Mucosa of rectum (tissue), 2 donors: ENCODE measurements at regions not wholly inside any gene's neighbourhood (a gene's known extent, or its start where the extent isn't known, plus 50 kb on each side); places are given as distances from the start of the nearest gene placed in this dataset.
"Not testable (repeated sequence)": the region's sequence is repeated elsewhere in the genome, so short reads cannot be mapped to it uniquely, and the experiment has no call there.

Experiments used
- H3K27ac ChIP-seq, 2 donors: one replicate each; pipeline ENCODE4 v1.7.0; 2013; ENCODE audit warnings: inconsistent platforms in 2 of 2, low read depth in 2 of 2, low read length in 2 of 2
- H3K27me3 ChIP-seq, 2 donors: one replicate each; pipeline ENCODE4 v1.7.0; 2013; ENCODE audit warnings: low read length in 2 of 2; ENCODE audit not compliant: control insufficient read depth in 2 of 2, insufficient read depth in 2 of 2
- H3K36me3 ChIP-seq, 2 donors: one replicate each; pipeline ENCODE4 v1.7.0; 2013; ENCODE audit warnings: low read length in 2 of 2; ENCODE audit not compliant: control insufficient read depth in 2 of 2, insufficient read depth in 2 of 2
- H3K4me1 ChIP-seq, 2 donors: one replicate each; pipeline ENCODE4 v1.7.0; 2013; ENCODE audit warnings: low read length in 2 of 2, mild to moderate bottlenecking in 1 of 2; ENCODE audit not compliant: control insufficient read depth in 2 of 2, insufficient read depth in 2 of 2
- H3K4me3 ChIP-seq, 2 donors: one replicate each; pipeline ENCODE4 v1.7.0; 2013; ENCODE audit warnings: low read length in 2 of 2
- H3K9ac ChIP-seq, 2 donors: one replicate each; pipeline ENCODE4 v1.7.0; 2013; ENCODE audit warnings: low read length in 2 of 2, low read depth in 1 of 2, mild to moderate bottlenecking in 1 of 2
- H3K9me3 ChIP-seq, 2 donors: one replicate each; pipeline ENCODE4 v1.7.0; 2013; ENCODE audit warnings: low read length in 2 of 2; ENCODE audit not compliant: control insufficient read depth in 2 of 2
- donor health status: healthy.
- donor health status: Normal muscosa, but diverticular disease.

DNA sequence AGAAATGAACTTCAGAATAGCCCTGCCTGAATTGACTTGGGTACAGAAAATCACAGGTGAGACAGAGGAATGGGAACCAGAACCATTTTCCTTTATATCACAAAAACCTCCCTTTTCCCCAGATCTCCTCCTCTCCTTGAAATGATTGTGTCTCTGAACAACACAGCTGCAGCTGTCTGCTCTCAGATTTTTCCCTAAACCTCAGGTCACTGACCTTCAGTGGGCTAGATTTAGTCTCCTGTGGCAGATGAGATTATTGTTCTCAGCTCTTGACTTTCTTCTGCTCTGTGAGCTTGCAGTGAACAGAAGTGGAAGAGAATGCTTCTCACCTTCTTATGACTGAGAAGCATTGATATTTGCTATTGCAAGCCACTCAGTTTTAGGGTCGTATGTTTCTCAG lies 92.3 kb upstream of the FAM20A start:
- Histone ChIP-seq H3K4me1 (no peaks in the 10 kb centered on the region), H3K27me3 (no peaks in the 10 kb centered on the region), H3K4me3 (no peak overlapping the region), H3K27ac (no peak overlapping the region), H3K9ac (no peak overlapping the region), H3K36me3 (no peaks in the 10 kb centered on the region), H3K9me3 (no peaks in the 10 kb centered on the region)

DNA sequence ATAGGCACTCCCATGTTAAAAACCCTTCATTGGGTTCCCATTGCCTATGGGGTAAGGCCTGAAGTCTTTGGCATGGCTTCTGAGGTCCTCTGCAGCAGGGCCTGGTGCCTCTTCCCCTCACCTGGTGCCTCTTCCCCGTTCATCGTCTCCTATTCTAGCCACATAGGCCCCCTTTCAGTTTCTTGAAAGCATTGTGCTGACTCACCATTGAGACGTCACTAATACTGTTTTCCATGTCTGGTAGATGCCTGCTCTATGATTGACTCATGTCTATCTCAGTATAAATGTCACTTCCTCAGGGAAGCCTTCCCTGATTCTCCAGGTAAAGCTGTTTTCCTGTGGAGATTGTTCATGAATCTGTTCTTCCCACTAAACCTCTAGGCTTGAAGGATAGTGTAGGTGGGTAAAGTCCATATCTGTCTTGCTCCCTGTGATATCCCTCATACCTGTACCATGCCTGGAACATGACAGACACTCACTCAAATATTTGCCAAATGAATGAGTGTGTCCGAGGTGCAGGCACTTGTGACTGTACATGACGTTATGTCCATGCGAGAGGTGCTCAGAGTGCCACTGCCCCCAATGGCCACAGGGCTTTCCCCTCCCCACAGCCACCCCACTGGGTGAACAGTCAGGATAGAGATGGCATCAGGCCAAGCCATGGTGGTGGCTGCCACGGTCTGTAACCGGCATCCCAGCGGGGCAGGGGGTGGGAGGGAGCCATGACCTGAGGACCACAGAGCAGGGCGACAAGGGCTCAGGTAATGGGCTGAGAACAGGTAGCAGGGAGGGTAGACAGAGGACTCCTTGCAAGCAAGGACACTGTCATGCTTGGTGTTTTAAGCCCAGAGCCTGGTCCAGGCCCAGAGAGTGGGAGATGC lies 85.2 kb upstream of the FAM20A start:
- no peak overlapping the region for H3K27ac ChIP-seq
- no peaks in the 10 kb centered on the region for H3K27me3 ChIP-seq

DNA sequence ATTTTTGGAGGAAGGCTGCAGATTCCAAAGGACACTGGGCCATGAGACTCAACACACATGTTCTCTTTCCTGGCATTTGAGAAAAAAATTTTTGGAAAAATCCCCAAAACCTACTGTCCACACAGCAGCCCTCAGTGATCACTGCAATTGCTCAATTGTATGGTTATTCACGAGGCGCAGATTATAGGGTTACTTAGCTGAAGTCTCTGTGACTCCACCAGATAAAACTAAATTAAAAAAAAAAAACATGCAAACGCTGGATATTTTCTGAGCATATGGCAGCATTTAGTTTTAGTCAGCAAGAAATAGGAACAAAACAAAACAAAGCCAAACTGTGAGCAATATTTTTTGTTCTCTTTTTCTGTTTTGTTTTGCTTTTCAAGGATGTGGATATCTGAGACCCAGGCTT lies 83.8 kb upstream of the FAM20A start:
- Histone ChIP-seq H3K9me3 (no peaks in the 10 kb centered on the region), H3K4me3 (no peak overlapping the region), H3K27me3 (no peaks in the 10 kb centered on the region), H3K4me1 (no peaks in the 10 kb centered on the region), H3K36me3 (no peaks in the 10 kb centered on the region), H3K9ac (no peak overlapping the region), H3K27ac (peak overlapping the region in 1 of 2 donors; percentile 23)

More for the DNA sequence above, 85.2 kb upstream of the FAM20A start:
- Histone ChIP-seq H3K4me1 (no peaks in the 10 kb centered on the region), H3K4me3 (no peak overlapping the region), H3K9ac (no peak overlapping the region), H3K9me3 (no peaks in the 10 kb centered on the region), H3K36me3 (no peaks in the 10 kb centered on the region)

DNA sequence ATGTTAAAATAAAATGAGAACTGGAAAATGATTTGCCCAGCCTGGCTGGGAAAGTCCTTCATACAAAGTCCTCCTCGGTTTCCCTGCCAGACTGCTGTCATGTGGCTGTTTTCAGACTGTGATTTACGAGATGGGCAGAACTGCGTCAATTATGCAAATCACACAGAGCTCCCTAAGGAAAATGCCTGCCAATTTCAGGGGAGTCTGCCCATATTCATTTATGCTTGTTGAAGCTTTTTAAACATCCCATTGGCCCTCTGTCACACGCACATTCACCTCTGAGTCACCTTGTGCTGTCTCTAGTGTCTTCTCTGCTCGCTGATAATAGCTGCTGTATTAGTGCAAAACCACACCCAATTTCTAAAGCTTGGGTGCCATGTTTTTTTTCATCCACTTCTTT lies 81.7 kb upstream of the FAM20A start:
- Histone ChIP-seq H3K36me3 (no peaks in the 10 kb centered on the region), H3K4me1 (no peaks in the 10 kb centered on the region), H3K9ac (no peak overlapping the region), H3K27ac (no peak overlapping the region), H3K4me3 (no peak overlapping the region), H3K27me3 (no peaks in the 10 kb centered on the region), H3K9me3 (no peaks in the 10 kb centered on the region)

DNA sequence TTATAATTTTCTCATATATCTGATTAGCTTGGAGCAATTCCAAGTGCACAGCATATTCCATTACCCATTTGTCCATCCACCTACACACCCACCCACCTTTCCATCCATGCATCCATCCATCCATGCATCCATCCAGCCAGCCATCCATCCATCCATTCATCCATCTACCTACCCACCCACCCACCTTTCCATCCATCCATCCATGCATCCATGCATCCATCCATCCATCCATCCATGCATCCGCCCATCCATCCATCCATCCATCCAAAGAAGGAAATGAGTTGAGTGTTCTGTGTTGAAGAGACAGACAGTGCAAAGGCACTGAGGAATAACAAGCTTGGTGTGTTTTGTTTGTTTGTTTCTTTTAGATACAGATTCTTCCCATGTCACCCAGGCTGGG lies 78.7 kb upstream of the FAM20A start:
- Histone ChIP-seq H3K36me3 (no peaks in the 10 kb centered on the region), H3K27me3 (no peaks in the 10 kb centered on the region), H3K9me3 (no peaks in the 10 kb centered on the region), H3K4me3 (no peak overlapping the region), H3K9ac (no peak overlapping the region), H3K4me1 (no peaks in the 10 kb centered on the region), H3K27ac (no peak overlapping the region)

DNA sequence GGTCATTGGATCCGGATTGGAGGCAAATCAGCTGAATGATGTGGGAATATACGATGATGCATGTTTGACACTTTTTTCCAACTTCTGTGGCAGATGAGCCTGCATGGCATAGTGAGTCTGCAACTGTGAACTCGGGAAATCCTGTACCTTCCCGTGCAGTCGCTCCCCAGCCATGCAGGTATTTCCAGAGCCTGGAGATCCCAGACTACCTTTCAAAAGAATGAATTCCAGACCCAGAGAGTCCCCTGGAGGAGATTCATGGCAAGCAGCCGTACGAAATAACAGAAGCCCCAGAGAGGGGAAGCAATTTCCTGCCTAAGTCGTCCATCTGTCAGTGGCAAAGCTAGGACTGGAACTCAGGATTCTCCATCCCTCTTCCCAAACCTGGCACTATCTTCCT lies 75.7 kb upstream of the FAM20A start:
- Histone ChIP-seq H3K9ac (no peak overlapping the region), H3K4me3 (no peak overlapping the region), H3K4me1 (no peaks in the 10 kb centered on the region), H3K9me3 (no peaks in the 10 kb centered on the region), H3K27me3 (no peaks in the 10 kb centered on the region), H3K27ac (no peak overlapping the region), H3K36me3 (no peaks in the 10 kb centered on the region)

DNA sequence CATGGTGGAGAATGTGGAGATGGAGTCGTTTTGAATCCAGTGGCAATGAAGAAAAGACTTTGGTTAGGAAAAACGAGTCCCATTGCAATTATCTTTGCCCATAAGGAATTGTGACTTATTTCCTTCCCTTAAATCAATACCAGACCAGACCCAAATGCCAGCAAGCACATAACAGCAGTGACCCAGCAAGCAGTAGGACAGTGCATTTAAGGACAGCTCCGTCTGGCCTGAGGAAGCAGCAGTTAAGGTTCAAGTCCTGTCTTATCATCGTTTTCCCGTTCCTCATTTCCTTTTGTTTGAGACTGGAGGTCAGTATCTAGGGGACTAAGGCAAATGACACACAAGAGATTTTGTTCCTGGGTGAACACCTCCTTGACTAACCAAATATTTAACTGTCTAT lies 74.6 kb upstream of the FAM20A start:
- Histone ChIP-seq H3K4me1 (no peaks in the 10 kb centered on the region), H3K9me3 (no peaks in the 10 kb centered on the region), H3K27me3 (no peaks in the 10 kb centered on the region), H3K9ac (no peak overlapping the region), H3K36me3 (no peaks in the 10 kb centered on the region), H3K27ac (no peak overlapping the region), H3K4me3 (no peak overlapping the region)

DNA sequence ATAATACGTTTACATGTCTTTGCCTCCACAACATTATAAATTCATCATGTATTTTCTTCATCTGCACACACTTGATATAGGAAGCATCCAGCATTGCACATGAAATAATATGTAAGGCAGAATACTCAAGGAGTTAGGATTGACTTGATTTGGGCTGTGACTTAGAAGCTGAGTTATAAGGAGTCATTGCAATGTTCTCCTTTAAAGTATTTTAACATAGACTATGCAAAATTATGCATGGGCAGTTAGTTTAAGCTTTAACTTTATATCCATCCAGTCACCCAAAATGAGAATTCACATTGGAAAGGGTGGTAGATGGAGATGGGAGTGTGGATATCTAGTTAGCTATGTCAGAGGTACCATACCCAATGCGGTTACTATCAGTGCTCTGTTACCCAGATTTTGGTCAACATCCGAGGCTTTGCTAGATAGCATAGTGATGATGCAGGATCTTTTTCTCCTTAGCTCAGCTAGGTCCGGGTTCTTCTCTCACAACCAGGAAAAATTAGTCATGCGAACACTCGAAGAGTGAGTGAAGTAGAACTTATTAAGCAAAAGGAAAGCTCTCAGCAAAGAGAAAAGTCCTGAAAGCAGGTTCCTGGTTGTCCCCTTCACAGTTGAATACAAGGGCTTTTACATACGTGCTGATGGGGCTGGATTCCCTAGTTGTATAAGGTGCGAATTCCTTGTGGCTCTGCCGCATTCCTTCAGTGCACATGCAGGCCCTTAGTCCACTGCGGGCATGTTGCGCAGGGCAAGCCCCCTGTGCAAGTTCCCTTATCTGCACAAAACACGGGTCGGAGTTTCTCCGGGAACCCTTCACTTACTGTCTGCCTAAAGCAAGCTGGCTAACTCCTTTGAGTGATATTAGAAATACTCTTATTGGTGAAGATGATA lies 73.1 kb upstream of the FAM20A start:
- H3K36me3 ChIP-seq, result no peaks in the 10 kb centered on the region
- no peak overlapping the region for H3K27ac ChIP-seq
- H3K9me3 ChIP-seq, result no peaks in the 10 kb centered on the region
- H3K4me3 ChIP-seq, result no peak overlapping the region
- H3K9ac ChIP-seq, result no peak overlapping the region
- no peaks in the 10 kb centered on the region for H3K4me1 ChIP-seq
- H3K27me3 ChIP-seq, result no peaks in the 10 kb centered on the region

DNA sequence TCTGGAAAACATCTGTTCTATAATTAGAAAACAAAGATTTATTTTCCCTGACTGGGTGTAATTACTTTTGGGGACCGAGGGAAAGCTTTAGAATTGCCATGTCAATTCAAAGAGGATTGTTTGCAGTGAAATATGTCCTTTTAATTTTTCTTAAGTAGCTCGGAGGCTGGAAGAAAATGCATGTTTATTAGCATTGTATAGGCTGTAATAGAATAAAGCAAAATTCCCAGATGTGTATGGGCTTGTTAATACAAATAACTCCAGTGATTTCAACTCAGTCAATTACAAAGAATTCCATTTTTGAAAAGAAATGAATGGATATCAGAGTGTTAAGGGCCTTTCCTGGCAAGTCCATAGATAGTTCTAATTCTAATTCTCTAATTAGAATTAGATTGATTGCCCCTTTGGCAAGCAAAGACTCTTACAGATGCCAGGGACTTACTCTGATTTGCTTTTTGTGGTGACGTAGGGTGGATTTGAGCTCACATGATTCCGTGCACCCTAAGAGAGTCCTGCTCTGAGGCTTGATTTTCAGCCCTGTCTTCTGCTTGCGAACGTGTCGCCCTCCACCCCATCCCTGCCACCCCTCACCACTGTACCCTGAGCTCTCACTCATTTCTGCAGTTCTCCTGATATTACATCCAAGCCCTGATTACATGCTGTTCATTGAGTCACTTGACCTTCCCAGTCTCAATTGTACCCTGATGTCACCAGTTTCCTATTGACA lies 70.0 kb upstream of the FAM20A start:
- H3K27me3 ChIP-seq, result no peaks in the 10 kb centered on the region
- H3K4me1 ChIP-seq, result no peaks in the 10 kb centered on the region
- H3K4me3 ChIP-seq, result no peak overlapping the region
- no peak overlapping the region for H3K9ac ChIP-seq
- H3K36me3 ChIP-seq, result no peaks in the 10 kb centered on the region
- no peaks in the 10 kb centered on the region for H3K9me3 ChIP-seq
- H3K27ac ChIP-seq, result no peak overlapping the region

DNA sequence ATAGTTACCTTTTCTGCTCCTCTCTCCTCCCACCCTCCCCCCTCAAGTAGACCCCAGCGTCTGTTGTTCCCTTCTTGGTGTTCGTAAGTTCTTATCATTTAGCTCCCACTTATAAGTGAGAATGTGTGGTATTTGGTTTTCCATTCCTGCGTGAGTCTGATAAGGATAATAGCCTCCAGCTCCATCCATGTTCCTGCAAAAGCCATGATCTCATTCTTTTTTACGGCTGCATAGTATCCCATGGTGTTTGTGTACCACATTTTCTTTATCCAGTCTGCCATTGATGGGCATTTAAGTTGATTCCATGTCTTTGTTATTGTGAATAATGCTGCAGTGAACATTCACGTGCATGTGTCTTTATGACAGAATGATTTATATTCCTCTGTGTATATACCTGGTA lies 65.3 kb upstream of the FAM20A start:
- not testable (repeated sequence) for H3K36me3 ChIP-seq, H3K27me3 ChIP-seq, H3K4me3 ChIP-seq, H3K27ac ChIP-seq, H3K4me1 ChIP-seq, H3K9ac ChIP-seq, H3K9me3 ChIP-seq
